ENCODE measurements at regions not wholly inside any gene's neighbourhood (a gene's known extent, or its start where the extent isn't known, plus 50 kb on each side); places are given as distances from the start of the nearest gene placed in this dataset.

DNA sequence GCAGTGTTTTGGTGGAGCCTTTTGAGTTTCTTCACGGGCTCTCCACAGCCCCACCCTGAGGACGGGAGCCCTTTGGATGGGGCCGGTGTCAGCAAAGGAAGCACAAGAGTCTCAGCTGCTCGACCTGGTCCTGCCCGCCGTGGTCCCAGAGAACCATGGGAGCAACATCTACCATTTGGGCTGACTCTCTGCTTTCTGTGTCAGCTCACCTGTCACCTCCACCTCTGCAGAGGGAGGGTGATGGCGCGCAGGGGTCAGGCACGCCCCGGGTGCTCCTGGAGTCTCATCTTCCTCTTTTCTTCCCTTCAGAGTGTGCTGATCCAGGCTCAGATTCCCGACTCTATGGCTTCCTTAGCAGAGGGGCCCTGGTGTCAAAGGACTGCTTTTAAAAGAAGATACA is 171.7 kb downstream of the LAT start:
- TF ChIP-seq, protein P1, sequence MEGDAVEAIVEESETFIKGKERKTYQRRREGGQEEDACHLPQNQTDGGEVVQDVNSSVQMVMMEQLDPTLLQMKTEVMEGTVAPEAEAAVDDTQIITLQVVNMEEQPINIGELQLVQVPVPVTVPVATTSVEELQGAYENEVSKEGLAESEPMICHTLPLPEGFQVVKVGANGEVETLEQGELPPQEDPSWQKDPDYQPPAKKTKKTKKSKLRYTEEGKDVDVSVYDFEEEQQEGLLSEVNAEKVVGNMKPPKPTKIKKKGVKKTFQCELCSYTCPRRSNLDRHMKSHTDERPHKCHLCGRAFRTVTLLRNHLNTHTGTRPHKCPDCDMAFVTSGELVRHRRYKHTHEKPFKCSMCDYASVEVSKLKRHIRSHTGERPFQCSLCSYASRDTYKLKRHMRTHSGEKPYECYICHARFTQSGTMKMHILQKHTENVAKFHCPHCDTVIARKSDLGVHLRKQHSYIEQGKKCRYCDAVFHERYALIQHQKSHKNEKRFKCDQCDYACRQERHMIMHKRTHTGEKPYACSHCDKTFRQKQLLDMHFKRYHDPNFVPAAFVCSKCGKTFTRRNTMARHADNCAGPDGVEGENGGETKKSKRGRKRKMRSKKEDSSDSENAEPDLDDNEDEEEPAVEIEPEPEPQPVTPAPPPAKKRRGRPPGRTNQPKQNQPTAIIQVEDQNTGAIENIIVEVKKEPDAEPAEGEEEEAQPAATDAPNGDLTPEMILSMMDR (IDR thresholded peaks at IDR 0.05) = no peak
- TF ChIP-seq POLR2A (IDR thresholded peaks at IDR 0.05) = no peak

Measured in thyroid gland (tissue), 4 donors.